ENCODE measurements at regions not wholly inside any gene's neighbourhood (a gene's known extent, or its start where the extent isn't known, plus 50 kb on each side); places are given as distances from the start of the nearest gene placed in this dataset.

GRCh38 chr10:59088912-59089573 is 87.4 kb upstream of the PHYHIPL start:
- DNase-seq (ENCODE audit: low read depth): no peak

DNA sequence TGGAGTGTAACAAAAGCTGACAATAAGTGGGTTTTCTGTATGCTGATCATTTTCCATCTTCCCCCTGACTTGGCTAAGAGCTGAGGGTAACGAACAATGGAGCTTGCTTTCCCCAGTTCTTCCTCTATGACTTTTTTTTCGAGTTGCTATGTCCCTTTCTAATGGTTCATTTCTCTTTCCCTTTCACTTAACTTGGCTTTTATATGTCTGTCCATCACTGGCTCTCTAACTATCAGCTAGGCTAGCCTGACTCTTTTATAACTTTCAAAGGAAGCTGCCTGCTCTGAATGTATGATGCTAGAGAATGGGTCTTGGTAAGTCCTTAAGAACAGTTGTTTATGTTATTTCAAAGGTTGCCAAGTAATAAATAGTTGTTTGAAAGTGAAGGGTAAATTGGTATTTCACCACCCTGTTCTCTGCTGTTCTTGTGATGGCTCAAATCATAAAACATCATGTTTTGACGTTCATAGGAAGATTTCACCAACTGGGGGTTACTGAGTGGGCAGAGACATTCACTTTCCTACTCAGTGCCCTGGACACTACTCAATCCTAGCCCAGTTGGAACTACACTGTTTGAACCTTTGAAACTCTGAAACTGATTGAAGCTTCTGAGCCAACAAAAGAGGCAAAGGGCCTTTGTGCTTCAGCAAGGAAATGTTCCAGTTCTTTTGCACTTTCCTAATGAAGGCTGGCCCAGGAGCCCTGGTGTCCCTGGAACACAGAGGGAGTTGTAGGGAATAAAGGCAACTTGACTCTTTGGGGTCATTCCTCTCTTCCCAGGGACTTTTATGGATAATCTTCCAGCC is 85.4 kb upstream of the PHYHIPL start:
- DNase-seq (ENCODE audit: low read depth): no peak

DNA sequence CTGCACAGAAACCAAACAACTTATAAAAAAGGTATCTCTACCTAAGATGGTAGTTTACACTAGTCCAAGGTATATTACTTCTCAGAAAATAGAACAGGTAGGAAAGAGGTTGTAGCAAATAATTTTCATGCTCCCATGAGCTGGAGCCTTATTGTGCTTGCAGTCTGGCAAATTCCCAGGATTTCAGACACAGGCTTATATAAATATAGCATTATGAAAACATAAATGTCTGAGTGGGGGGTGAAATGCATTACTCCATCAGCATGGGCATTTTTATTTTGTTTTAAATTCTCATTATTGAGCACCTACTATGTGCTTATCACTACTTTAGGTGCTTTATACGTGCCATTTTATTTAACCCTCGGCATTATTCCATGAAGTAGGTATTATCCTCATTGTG is 83.0 kb upstream of the PHYHIPL start:
- DNase-seq (ENCODE audit: low read depth): no peak

DNA sequence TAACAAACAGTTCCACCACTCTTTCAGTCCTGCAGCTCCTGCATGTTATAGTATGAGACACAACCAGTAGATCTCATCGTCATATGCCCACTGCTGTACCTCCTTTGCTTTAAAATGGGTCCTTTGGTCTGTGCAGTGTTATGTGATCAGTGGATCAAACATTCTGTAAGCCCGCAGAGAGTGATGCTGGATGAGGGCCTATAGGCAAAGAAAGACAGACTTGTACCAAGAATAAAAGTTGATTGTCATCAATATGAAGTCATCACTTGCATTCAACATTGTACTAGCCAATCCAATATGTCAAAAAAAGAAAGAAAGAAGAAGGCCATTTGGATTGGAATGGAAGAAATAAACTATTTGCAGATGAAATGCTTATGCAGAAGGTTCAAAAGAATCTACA is 79.8 kb upstream of the PHYHIPL start:
- no peak for DNase-seq (ENCODE audit: low read depth)

DNA sequence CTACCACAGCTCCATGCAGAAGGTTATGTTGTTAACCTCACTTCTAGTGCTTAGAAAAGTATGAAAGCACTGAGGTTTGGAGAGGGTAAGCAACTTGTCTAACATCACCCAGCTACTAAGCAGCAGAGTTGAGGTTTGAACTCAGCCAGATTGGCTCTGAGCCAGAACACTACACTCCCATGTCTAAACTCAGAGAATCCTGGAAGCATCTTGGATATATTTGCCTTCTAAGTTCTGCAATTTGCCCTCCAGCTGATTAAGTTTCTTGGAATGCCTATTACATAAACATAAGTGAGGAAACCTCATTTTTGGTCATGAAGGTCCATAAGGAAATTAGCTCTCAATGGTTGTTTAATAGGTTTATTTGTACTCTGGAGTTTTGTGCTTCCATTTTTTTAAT is 78.1 kb upstream of the PHYHIPL start:
- peak; percentile 40 for DNase-seq (ENCODE audit: low read depth)

GRCh38 chr10:59098831-59099452 is 77.5 kb upstream of the PHYHIPL start:
- DNase-seq (ENCODE audit: low read depth): no peak

GRCh38 chr10:59099481-59099880 is 77.0 kb upstream of the PHYHIPL start:
- DNase-seq (ENCODE audit: low read depth): no peak

DNA sequence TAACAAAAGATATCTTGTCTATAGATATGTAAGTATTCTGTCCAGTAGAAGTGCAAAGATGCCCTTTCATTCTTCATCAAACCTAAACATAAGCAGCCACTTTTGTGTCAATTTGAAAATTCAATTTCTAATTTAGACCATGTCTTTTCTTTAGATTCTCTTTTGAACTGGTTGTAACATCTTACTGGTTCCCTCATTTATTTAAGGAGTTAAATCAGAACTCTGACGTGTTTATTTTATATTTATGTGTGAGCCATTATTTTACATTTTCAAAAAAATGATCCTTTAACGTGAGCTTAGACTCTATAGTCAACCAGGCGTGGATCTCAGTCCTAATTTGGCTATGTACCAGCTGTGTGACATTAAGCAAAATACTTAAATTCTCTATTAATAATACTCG is 74.0 kb upstream of the PHYHIPL start:
- DNase-seq (ENCODE audit: low read depth): no peak

DNA sequence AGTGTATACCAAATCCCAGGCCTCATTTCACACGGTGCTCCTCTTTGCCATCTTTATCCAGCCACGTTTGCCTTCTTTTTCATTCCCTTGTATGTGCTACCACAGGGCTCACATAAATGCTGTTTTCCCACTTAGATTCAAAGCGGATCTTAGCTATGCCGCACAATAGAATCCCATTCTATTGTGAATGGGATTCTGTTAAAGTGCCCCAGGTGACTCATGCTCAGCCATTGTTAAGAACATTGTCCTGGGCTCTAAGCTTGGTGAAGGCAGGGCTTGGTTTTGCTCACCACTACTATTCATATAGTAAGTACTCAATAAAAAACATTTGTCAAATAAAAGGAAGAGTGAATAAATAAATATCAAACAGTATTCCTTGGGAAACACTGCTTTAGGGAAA is 72.3 kb upstream of the PHYHIPL start:
- no peak for DNase-seq (ENCODE audit: low read depth)

DNA sequence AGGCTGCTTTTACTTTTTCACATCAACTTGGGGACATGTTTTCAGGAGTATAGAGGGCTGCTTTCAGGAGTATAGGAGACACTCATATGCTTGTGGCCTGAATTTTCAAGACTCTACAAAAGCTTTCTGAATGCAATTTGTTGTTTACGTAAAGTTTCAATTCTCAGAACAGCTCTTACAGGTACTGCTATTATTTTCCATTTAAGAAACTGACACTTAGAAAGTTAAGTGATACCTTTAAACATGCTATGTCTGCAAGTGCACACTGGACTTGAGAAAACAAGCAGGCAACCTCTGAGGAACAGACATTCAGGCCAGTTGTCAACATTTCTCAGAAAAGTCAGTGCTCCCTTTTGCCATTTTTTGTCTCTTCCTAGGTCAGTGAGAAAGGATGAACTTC is 70.0 kb upstream of the PHYHIPL start:
- DNase-seq (ENCODE audit: low read depth): no peak

DNA sequence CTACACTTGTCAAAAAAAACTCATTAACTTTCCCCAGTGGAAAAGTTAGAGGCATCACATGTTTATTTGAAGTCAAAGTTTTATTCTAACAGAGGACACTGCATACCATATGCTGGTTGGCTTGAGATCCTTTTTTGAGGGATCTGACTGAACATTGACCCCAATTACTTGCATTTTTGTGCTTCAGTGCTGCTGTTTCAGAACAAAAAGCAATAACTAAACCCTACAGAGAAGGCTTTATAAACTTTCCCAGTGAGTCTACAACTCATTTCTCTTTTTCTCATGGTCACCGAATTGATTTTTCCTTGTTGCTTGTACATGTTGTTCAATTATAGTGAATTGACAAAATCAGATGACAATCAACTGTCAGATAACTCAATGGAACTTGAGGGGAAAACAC is 69.3 kb upstream of the PHYHIPL start:
- DNase-seq (ENCODE audit: low read depth): no peak

DNA sequence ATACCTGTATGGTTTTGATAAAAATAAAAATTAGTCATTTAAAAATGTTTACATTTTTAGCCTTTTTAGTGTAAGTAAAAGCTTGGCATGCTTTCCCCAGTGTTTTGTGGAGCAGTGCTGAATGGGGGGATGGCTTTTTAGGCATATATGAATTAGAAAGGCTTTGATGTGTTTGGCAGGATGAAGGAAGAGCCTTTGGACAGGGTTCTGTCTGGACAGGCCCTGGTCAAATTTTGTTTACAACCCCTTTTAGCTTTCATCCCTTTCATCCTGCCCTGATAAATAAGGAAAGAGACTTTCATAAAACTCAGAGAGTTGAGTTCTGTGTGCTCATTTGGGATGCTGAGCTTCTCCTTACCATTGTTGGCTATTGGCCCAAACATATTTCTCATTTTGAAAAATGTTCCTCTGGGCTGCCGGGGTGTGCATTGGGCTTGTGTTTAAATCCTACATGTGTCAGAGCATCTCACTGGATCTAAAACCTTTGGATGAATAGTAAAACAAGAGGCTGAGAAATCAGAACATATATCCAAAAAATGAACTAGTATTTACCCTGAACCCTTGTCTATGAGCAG is 68.1 kb upstream of the PHYHIPL start:
- no peak for DNase-seq (ENCODE audit: low read depth)

DNA sequence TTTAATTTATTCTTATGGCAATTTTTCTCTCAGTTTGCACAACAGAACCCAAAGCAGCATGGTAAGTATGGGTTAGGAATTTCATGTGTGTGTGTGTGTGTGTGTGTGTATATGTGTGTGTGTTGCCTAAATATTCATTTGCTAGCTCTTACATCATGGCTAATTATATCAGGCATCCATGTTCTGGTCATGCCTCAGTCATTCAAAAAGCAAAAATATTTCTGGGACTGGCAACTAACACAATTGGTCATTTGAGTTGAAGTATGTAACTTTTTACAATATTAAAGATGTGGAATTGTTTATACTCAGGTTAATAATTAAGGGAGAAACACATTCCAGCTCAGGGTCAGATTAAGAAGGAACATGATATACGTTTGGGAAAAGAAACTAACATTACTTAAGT is 67.6 kb upstream of the PHYHIPL start:
- no peak for DNase-seq (ENCODE audit: low read depth)

DNA sequence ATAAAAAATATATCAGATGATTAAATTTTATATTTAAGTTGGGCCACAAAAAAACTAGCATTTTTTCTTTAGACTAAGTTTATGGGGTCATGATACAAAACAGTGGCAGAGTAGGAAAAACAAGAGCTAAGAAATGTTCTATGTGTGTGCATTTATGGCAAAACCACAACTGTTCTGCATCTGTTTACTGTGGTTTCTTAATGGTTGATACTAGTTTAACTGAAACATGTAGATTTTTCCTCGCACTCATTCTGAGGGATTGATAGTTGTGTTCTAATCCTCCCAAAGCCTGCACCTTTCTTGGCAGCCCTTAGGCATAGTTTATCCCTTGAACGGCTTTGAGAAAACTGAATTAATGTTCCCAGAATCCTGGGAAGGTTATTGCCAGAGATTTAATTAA is 66.6 kb upstream of the PHYHIPL start:
- DNase-seq (ENCODE audit: low read depth): no peak

GRCh38 chr10:59124187-59124586 is 52.3 kb upstream of the PHYHIPL start:
- DNase-seq (ENCODE audit: low read depth): no peak

DNA sequence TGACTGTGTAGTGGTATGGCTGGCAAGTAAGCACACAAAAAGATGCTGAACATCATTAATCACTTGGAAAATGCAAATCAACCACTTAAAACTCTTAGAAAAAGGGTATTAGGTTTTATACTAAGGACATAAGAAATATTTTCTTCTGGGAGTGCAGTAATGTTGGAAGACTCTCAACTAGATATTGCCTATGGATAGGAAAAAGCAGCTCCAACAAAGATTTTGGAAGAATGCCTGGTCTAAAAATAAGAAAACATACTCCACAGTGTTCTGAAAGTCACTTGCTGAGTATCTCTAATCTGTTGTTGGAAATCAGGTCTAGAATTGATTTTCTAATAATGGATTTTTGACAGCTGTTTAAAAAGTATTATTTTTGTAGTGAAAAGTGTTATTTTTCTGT is 50.8 kb upstream of the PHYHIPL start:
- DNase-seq (ENCODE audit: low read depth): no peak

- DNase-seq (ENCODE audit: low read depth): no peak
Measured at GRCh38 chr10:59126261-59126660, 50.2 kb upstream of the PHYHIPL start.
